PC-9 (cell line): ENCODE measurements at regions not wholly inside any gene's neighbourhood (a gene's known extent, or its start where the extent isn't known, plus 50 kb on each side); places are given as distances from the start of the nearest gene placed in this dataset.

Experiments used
- BruUV-seq: library from RNA; stranded (reverse); fragments of 400-500 nt; replicated peaks from 2 replicates; lab custom pipeline; 2021; lab: Mats Ljungman, UMichigan
- CTCF ChIA-PET: fragments of 300-600 bp; sonication (Branson Sonifier 250); formaldehyde crosslinking; loops from one replicate; lab custom pipeline; 2022; ENCODE audit warnings: antibody characterized with exemption; lab: Charles Lee
- POLR2A ChIA-PET: fragments of 300-600 bp; sonication (Branson Sonifier 250); formaldehyde crosslinking; loops from one replicate; lab custom pipeline; 2022; ENCODE audit warnings: antibody characterized with exemption; ENCODE audit not compliant: unreplicated experiment; lab: Charles Lee
- DNase-seq, 2 experiments: peaks; one replicate each; pipeline versions ENCODE4 v3.0.0 to v3.0.0-alpha.2; 2015 to 2022; ENCODE audit warnings: mixed read lengths in 1 of 2
- H2AFZ ChIP-seq: fragments of 200-600 bp; sonication (generic); 2 replicates; pipeline ENCODE4 v1.8.1; 2017; ENCODE audit warnings: antibody characterized with exemption
- H3F3A ChIP-seq: fragments of 200-600 bp; sonication (generic); 2 replicates; pipeline ENCODE4 v1.8.1; 2017; ENCODE audit warnings: antibody characterized with exemption, mild to moderate bottlenecking, low read depth; ENCODE audit not compliant: insufficient read depth
- H3K27ac ChIP-seq: fragments of 200-600 bp; sonication (generic); 2 replicates; pipeline ENCODE4 v1.6.1; 2016; ENCODE audit warnings: mixed run types
- H3K27me3 ChIP-seq: fragments of 200-600 bp; sonication (generic); 2 replicates; pipeline ENCODE4 v1.6.1; 2016; ENCODE audit warnings: low read depth, mixed run types; ENCODE audit not compliant: insufficient read depth
- H3K36me3 ChIP-seq: fragments of 200-600 bp; sonication (generic); 2 replicates; pipeline ENCODE4 v1.6.1; 2016; ENCODE audit warnings: low read depth, mixed run types
- H3K4me1 ChIP-seq: fragments of 200-600 bp; sonication (generic); replicated peaks from 2 replicates; pipeline ENCODE4 v1.6.1; 2016; ENCODE audit warnings: mixed run types; ENCODE audit not compliant: insufficient read depth
- H3K4me2 ChIP-seq: fragments of 200-600 bp; sonication (generic); 2 replicates; pipeline ENCODE4 v1.6.1; 2017; ENCODE audit warnings: mixed run types
- H3K4me3 ChIP-seq: fragments of 200-600 bp; sonication (generic); 2 replicates; pipeline ENCODE4 v1.6.1; 2016; ENCODE audit warnings: mixed run types
- H3K79me2 ChIP-seq: fragments of 200-600 bp; sonication (generic); 2 replicates; pipeline ENCODE4 v1.6.1; 2017; ENCODE audit warnings: low read depth, mixed run types
- H3K9me2 ChIP-seq: fragments of 200-600 bp; sonication (generic); 2 replicates; pipeline ENCODE4 v1.8.1; 2017; ENCODE audit warnings: mild to moderate bottlenecking; ENCODE audit not compliant: insufficient read depth
- H3K9me3 ChIP-seq: fragments of 200-600 bp; sonication (generic); 2 replicates; pipeline ENCODE4 v1.8.1; 2016; ENCODE audit warnings: low read depth; ENCODE audit not compliant: insufficient read depth
- H4K20me1 ChIP-seq: fragments of 200-600 bp; sonication (generic); 2 replicates; pipeline ENCODE4 v1.8.1; 2017; ENCODE audit not compliant: insufficient read depth
- EZH2 ChIP-seq: fragments of 200-600 bp; sonication (generic); IDR thresholded peaks from 2 replicates; pipeline ENCODE4 v1.8.0; 2017; ENCODE audit warnings: antibody characterized with exemption, low read depth
- intact Hi-C: fragments of 100-400 bp; cut with micrococcal nuclease; formaldehyde crosslinking; loops from one replicate; pipeline ENCODE4 v1.10.0; 2022; ENCODE audit not compliant: unreplicated experiment
- TF ChIP-seq, protein P1 (sequence below): fragments of 200-600 bp; sonication (generic); conservative IDR thresholded peaks from 2 replicates; pipeline ENCODE4 v1.6.1; 2017; ENCODE audit warnings: mixed run types, antibody characterized with exemption, mild to moderate bottlenecking, moderate library complexity

DNA sequence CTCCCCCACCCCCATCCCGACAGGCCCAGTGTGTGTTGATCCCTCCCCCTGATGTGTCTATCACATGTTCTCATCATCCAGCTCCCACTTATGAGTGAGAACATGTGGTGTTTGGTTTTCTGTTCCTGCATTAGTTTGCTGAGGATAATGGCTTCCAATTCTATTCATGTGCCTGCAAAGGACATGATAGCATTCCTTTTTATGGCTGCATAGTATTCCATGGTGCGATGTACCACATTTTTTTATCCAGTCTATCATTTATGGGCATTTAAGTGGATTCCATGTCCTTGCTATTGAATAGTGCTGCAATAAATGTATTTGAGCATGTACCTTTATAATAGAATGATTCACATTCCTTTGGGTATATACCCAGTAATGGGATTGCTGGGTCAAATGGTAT lies 66.6 kb upstream of the NXT1 start:
- Histone ChIP-seq H3K27me3 (peaks cover 2% of the 10 kb centered on the region; the same call in 1 of the 2 replicates), H3F3A (no peaks in the 10 kb centered on the region), H2AFZ (no peak overlapping the region), H3K36me3 (no peaks in the 10 kb centered on the region), H3K9me2 (no peaks in the 10 kb centered on the region), H3K4me3 (no peak overlapping the region), H3K9me3 (no peaks in the 10 kb centered on the region), H3K27ac (no peak overlapping the region), H4K20me1 (no peaks in the 10 kb centered on the region), H3K4me2 (no peak overlapping the region), H3K79me2 (no peaks in the 10 kb centered on the region), H3K4me1 (no peaks in the 10 kb centered on the region)
- intact Hi-C loops, result no loop called here
- ChIA-PET CTCF (no interaction called here), POLR2A (no interaction called here)
- no TSS peak for BruUV-seq
- TF ChIP-seq, protein P1, sequence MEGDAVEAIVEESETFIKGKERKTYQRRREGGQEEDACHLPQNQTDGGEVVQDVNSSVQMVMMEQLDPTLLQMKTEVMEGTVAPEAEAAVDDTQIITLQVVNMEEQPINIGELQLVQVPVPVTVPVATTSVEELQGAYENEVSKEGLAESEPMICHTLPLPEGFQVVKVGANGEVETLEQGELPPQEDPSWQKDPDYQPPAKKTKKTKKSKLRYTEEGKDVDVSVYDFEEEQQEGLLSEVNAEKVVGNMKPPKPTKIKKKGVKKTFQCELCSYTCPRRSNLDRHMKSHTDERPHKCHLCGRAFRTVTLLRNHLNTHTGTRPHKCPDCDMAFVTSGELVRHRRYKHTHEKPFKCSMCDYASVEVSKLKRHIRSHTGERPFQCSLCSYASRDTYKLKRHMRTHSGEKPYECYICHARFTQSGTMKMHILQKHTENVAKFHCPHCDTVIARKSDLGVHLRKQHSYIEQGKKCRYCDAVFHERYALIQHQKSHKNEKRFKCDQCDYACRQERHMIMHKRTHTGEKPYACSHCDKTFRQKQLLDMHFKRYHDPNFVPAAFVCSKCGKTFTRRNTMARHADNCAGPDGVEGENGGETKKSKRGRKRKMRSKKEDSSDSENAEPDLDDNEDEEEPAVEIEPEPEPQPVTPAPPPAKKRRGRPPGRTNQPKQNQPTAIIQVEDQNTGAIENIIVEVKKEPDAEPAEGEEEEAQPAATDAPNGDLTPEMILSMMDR, result no peak
- no peak for TF ChIP-seq EZH2
- no peak for DNase-seq

DNA sequence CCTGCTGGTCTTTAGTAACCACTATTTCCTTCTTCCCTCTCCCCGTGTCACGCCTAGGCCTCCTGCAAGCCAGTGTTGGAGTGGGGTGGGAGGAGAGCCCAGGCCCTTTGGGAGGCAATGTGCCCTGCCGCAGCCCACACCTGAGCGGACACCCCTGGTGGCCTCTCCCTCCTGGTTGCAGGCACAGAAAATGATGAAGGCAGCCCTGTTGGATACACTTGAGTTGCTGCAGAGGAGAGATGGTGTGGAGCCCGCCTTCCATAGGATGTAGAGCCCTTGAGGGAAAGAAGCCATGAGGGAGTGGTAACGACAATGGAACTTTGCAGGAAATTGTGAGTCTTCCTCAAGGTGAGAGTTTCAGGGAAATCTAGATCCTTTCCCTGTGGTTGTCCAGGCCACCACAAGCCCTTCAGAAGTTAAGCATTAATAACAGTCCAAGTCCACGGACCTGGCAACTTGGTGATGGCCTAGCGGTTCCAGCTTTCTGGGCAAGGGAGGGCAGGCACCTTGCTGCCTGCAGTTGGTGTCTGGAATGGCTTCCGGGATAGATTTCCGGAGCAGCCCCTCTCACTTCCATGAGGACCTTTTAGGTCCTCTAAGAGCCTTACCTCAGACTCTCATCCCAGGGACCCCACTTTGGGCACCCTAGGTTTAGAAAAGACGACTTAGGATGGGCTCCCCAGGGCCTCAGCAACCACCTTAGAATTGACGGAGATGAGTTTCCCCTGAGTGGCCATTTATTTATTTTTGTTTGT lies 67.3 kb upstream of the NXT1 start:
- Histone ChIP-seq H3K9me3 (no peaks in the 10 kb centered on the region), H3K27ac (no peak overlapping the region), H3K9me2 (no peaks in the 10 kb centered on the region), H3K79me2 (no peaks in the 10 kb centered on the region), H3K27me3 (no peaks in the 10 kb centered on the region), H3K4me2 (no peak overlapping the region), H3K4me1 (no peaks in the 10 kb centered on the region), H4K20me1 (no peaks in the 10 kb centered on the region), H3F3A (no peaks in the 10 kb centered on the region), H2AFZ (no peak overlapping the region), H3K36me3 (no peaks in the 10 kb centered on the region), H3K4me3 (no peak overlapping the region)
- ChIA-PET CTCF (no interaction called here), POLR2A (no interaction called here)
- BruUV-seq, result no TSS peak
- intact Hi-C loops, result no loop called here
- TF ChIP-seq, protein P1, result no peak
- no peak for TF ChIP-seq EZH2
- no peak for DNase-seq

DNA sequence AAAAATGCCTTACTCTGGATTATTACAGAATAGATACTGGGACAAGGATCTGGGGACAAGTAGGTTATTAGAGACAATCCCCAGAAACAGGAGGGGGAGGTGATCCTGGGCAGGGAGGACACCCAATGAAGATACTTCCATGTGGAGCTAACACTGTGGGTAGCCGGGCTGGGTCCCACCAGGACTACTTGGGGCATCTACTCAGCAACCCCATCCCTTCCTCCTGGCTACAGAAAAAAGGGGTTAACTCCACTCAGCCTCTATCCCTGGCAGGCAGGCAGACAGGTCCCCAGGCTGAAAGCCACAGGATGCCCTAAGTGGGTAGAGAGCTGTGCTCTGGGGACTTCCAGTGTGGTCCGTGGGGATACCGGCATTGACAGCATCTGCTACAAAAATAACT lies 68.0 kb upstream of the NXT1 start:
- no TSS peak for BruUV-seq
- CTCF ChIA-PET, result no interaction called here
- intact Hi-C loops, result no loop called here
- H3K4me2 ChIP-seq, result no peak overlapping the region
- H3K27ac ChIP-seq, result no peak overlapping the region
- no peak for DNase-seq
- H3K4me1 ChIP-seq, result no peaks in the 10 kb centered on the region
- TF ChIP-seq EZH2, result no peak
- TF ChIP-seq, protein P1, result no peak
- no peak overlapping the region for H2AFZ ChIP-seq
- H3K4me3 ChIP-seq, result no peak overlapping the region
- no peaks in the 10 kb centered on the region for H3F3A ChIP-seq
- H3K9me3 ChIP-seq, result no peaks in the 10 kb centered on the region
- H3K79me2 ChIP-seq, result no peaks in the 10 kb centered on the region
- POLR2A ChIA-PET, result no interaction called here
- H4K20me1 ChIP-seq, result no peaks in the 10 kb centered on the region
- H3K27me3 ChIP-seq, result no peaks in the 10 kb centered on the region
- no peaks in the 10 kb centered on the region for H3K36me3 ChIP-seq
- H3K9me2 ChIP-seq, result no peaks in the 10 kb centered on the region
